NT2/D1 (cell line): ENCODE measurements at regions not wholly inside any gene's neighbourhood (a gene's known extent, or its start where the extent isn't known, plus 50 kb on each side); places are given as distances from the start of the nearest gene placed in this dataset.

Experiments
- SUZ12 ChIP-seq: IDR thresholded peaks from 2 replicates; pipeline ENCODE4 v1.6.1; 2011; ENCODE audit not compliant: insufficient read length, insufficient read depth; ENCODE audit errors: extremely low read depth
- YY1 ChIP-seq: IDR thresholded peaks from 2 replicates; pipeline ENCODE4 v1.6.1; 2011; ENCODE audit not compliant: insufficient read length, insufficient read depth
- ZNF274 ChIP-seq: IDR thresholded peaks from 2 replicates; pipeline ENCODE4 v1.6.1; 2011; ENCODE audit warnings: mild to moderate bottlenecking, low read depth, low read length

GRCh38 chr2:56099963-56100362 lies 83.8 kb upstream of the CCDC85A start:
- TF ChIP-seq YY1 (no peak), ZNF274 (no peak), SUZ12 (no peak)
